OCI-LY3 (cell line): ENCODE measurements at regions not wholly inside any gene's neighbourhood (a gene's known extent, or its start where the extent isn't known, plus 50 kb on each side); places are given as distances from the start of the nearest gene placed in this dataset.

Source experiments
- H2AFZ ChIP-seq: fragments of 200-600, 300-600 bp; shearing (Covaris generic); 2 replicates; pipeline ENCODE4 v1.6.0; 2014; ENCODE audit warnings: antibody characterized with exemption, low read depth, low read length
- H3K27ac ChIP-seq: fragments of 200-600, 300-600 bp; sonication (generic); 2 replicates; pipeline ENCODE4 v1.5.1; 2014; ENCODE audit warnings: mild to moderate bottlenecking, low read length, moderate library complexity, mixed read lengths
- H3K27me3 ChIP-seq: fragments of 200-600, 300-600 bp; sonication (generic); 2 replicates; pipeline ENCODE4 v1.6.1; 2014; ENCODE audit warnings: low read depth, low read length, mixed read lengths
- H3K36me3 ChIP-seq: fragments of 200-600, 300-600 bp; sonication (generic); replicated peaks from 2 replicates; pipeline ENCODE3; 2014; ENCODE audit warnings: low read depth, low read length, mixed read lengths
- H3K4me1 ChIP-seq: fragments of 300-600, 200-600 bp; sonication (generic); 2 replicates; pipeline ENCODE4 v1.6.1; 2014; ENCODE audit warnings: low read length, mixed read lengths
- H3K4me2 ChIP-seq: fragments of 200-600, 300-600 bp; sonication (generic); 2 replicates; pipeline ENCODE4 v1.6.1; 2014; ENCODE audit warnings: low read length, mixed read lengths
- H3K4me3 ChIP-seq: fragments of 300-600, 200-600 bp; sonication (generic); 2 replicates; pipeline ENCODE4 v1.5.1; 2014; ENCODE audit warnings: antibody characterized with exemption, mild to moderate bottlenecking, low read length, moderate library complexity
- H3K79me2 ChIP-seq: fragments of 300-600, 200-600 bp; shearing (Covaris generic); 2 replicates; pipeline ENCODE4 v1.6.1; 2014; ENCODE audit warnings: mild to moderate bottlenecking, low read length, mixed read lengths
- H3K9ac ChIP-seq: fragments of 300-600, 200-600 bp; shearing (Covaris generic); 2 replicates; pipeline ENCODE4 v1.6.0; 2014; ENCODE audit warnings: mild to moderate bottlenecking, low read length, moderate library complexity
- H3K9me3 ChIP-seq: fragments of 200-600, 300-600 bp; shearing (Covaris generic); 2 replicates; pipeline ENCODE4 v1.6.1; 2014; ENCODE audit warnings: low read length, mixed read lengths; ENCODE audit not compliant: insufficient read depth
- H4K20me1 ChIP-seq: fragments of 200-600, 300-600 bp; sonication (generic); 2 replicates; pipeline ENCODE4 v1.6.1; 2016; ENCODE audit warnings: low read length, mixed read lengths; ENCODE audit not compliant: insufficient read depth
- CTCF ChIP-seq: fragments of 200-600, 300-600 bp; sonication (generic); IDR thresholded peaks from 2 replicates; pipeline ENCODE4 v1.5.1; 2014; ENCODE audit warnings: antibody characterized with exemption, low read length, low read depth
- EZH2phosphoT487 ChIP-seq: fragments of 200-600 bp; shearing (Covaris generic); IDR thresholded peaks from 2 replicates; pipeline ENCODE4 v1.6.1; 2018; ENCODE audit warnings: antibody characterized with exemption, mixed run types, low read depth

GRCh38 chr4:117968606-117969005 lies 65.7 kb upstream of the NDST3 start:
- Histone ChIP-seq H3K4me1 (no peaks in the 10 kb centered on the region), H2AFZ (no peak overlapping the region), H3K79me2 (no peaks in the 10 kb centered on the region), H3K36me3 (no peaks in the 10 kb centered on the region), H4K20me1 (no peaks in the 10 kb centered on the region), H3K9me3 (no peaks in the 10 kb centered on the region), H3K4me2 (no peak overlapping the region), H3K9ac (no peak overlapping the region), H3K27ac (no peak overlapping the region), H3K4me3 (no peak overlapping the region), H3K27me3 (no peaks in the 10 kb centered on the region)
- TF ChIP-seq EZH2phosphoT487 (no peak), CTCF (no peak)

- Histone ChIP-seq H3K9me3 (no peaks in the 10 kb centered on the region), H3K79me2 (no peaks in the 10 kb centered on the region), H3K27ac (no peak overlapping the region), H3K36me3 (no peaks in the 10 kb centered on the region), H3K27me3 (no peaks in the 10 kb centered on the region), H3K4me1 (no peaks in the 10 kb centered on the region), H3K9ac (no peak overlapping the region), H3K4me3 (no peak overlapping the region), H2AFZ (no peak overlapping the region), H3K4me2 (no peak overlapping the region), H4K20me1 (no peaks in the 10 kb centered on the region)
- TF ChIP-seq CTCF, result no peak
These were observed 62.9 kb upstream of the NDST3 start for GRCh38 chr4:117971403-117971802.

- Histone ChIP-seq H3K4me2 (no peak overlapping the region), H3K27ac (no peak overlapping the region), H3K9ac (no peak overlapping the region)
These were observed 50.5 kb upstream of the NDST3 start for GRCh38 chr4:117983541-117984365.

GRCh38 chr4:117984366-117984680 lies 50.0 kb upstream of the NDST3 start:
- no peaks in the 10 kb centered on the region for H3K79me2 ChIP-seq

More at GRCh38 chr4:117983541-117984365, 50.5 kb upstream of the NDST3 start:
- Histone ChIP-seq H3K4me1 (peaks cover 10% of the 10 kb centered on the region), H2AFZ (no peak overlapping the region), H3K79me2 (no peaks in the 10 kb centered on the region), H3K27me3 (no peaks in the 10 kb centered on the region), H4K20me1 (no peaks in the 10 kb centered on the region), H3K36me3 (no peaks in the 10 kb centered on the region), H3K9me3 (no peaks in the 10 kb centered on the region; the same call in 1 of the 2 replicates), H3K4me3 (no peak overlapping the region)
- no peak for TF ChIP-seq CTCF
- TF ChIP-seq EZH2phosphoT487, result no peak

More at GRCh38 chr4:117984366-117984680, 50.0 kb upstream of the NDST3 start:
- H3K9ac ChIP-seq, result no peak overlapping the region
- no peaks in the 10 kb centered on the region for H3K27me3 ChIP-seq
- H3K4me3 ChIP-seq, result no peak overlapping the region
- H4K20me1 ChIP-seq, result no peaks in the 10 kb centered on the region
- H2AFZ ChIP-seq, result no peak overlapping the region
- H3K27ac ChIP-seq, result no peak overlapping the region
- no peak for TF ChIP-seq CTCF
- TF ChIP-seq EZH2phosphoT487, result no peak
- no peak overlapping the region for H3K4me2 ChIP-seq
- H3K36me3 ChIP-seq, result no peaks in the 10 kb centered on the region
- peaks cover 10% of the 10 kb centered on the region for H3K4me1 ChIP-seq
- H3K9me3 ChIP-seq, result no peaks in the 10 kb centered on the region; the same call in 1 of the 2 replicates
